MCF 10A (cell line): ENCODE measurements at regions not wholly inside any gene's neighbourhood (a gene's known extent, or its start where the extent isn't known, plus 50 kb on each side); places are given as distances from the start of the nearest gene placed in this dataset.

ENCODE experiments used
- BruUV-seq: library from RNA; stranded (reverse); fragments of 400-500 nt; replicated peaks from 2 replicates; lab custom pipeline; 2021; lab: Mats Ljungman, UMichigan
- CTCF ChIA-PET: fragments of 300-600 bp; sonication (Branson Sonifier 250); formaldehyde crosslinking; extraction: SDS; loops from one replicate; lab custom pipeline; 2021; ENCODE audit warnings: antibody characterized with exemption, inconsistent platforms; lab: Yijun Ruan, JAX
- POLR2A ChIA-PET: fragments of 300-600, 350-650 bp; sonication (Branson Sonifier 250); formaldehyde crosslinking; extraction: SDS; loops from one replicate; lab custom pipeline; 2020; ENCODE audit warnings: antibody characterized with exemption, inconsistent platforms; lab: Yijun Ruan, JAX
- DNase-seq: peaks from one replicate; pipeline ENCODE4 v3.0.0-alpha.2; 2018; ENCODE audit not compliant: unreplicated experiment
- H3K27ac Mint-ChIP-seq: one replicate; pipeline ENCODE4 v1.8.0; 2022; ENCODE audit warnings: mild to moderate bottlenecking, low read depth, mixed read lengths; ENCODE audit not compliant: unreplicated experiment
- H3K27me3 Mint-ChIP-seq: one replicate; pipeline ENCODE4 v1.8.0; 2022; ENCODE audit warnings: mixed read lengths; ENCODE audit not compliant: insufficient read depth, unreplicated experiment
- H3K36me3 Mint-ChIP-seq: one replicate; pipeline ENCODE4 v1.8.0; 2022; ENCODE audit warnings: mild to moderate bottlenecking, moderate library complexity, mixed read lengths; ENCODE audit not compliant: insufficient read depth, unreplicated experiment
- H3K4me1 Mint-ChIP-seq: one replicate; pipeline ENCODE4 v1.8.0; 2022; ENCODE audit warnings: mixed read lengths; ENCODE audit not compliant: insufficient read depth, unreplicated experiment
- H3K4me3 Mint-ChIP-seq: one replicate; pipeline ENCODE4 v1.8.0; 2022; ENCODE audit warnings: mild to moderate bottlenecking, moderate library complexity, mixed read lengths; ENCODE audit not compliant: unreplicated experiment
- H3K9me3 Mint-ChIP-seq: one replicate; pipeline ENCODE4 v1.8.0; 2022; ENCODE audit warnings: mixed read lengths; ENCODE audit not compliant: unreplicated experiment
- intact Hi-C: fragments of 100-400 bp; cut with micrococcal nuclease; formaldehyde crosslinking; loops from 2 replicates; pipeline ENCODE4 v1.14.1; 2022
- TF ChIP-seq, protein P1 (sequence below): fragments of 200-600 bp; IDR thresholded peaks from one replicate; pipeline ENCODE4 v1.8.0; 2022; ENCODE audit warnings: antibody characterized with exemption, mild to moderate bottlenecking; ENCODE audit not compliant: unreplicated experiment

DNA sequence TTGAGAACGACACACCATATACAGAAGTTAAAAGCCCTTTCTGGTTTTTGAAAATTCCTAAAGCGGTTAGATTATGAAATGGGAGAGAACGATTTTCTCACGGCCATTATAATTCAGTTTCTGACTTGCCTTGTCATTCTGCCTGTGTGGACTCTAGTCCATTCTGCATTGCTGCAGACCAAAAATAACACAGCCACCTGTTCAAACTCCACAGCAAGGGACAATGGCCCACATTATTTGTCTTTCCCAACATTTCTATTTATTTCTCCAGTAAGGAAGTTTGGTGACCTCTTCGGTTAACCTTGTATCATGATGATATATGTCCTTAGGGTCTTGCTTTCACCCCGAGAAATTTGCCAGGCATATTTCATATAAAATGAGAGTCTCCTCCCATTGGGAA is 497.7 kb downstream of the BRINP1 start:
- no peaks in the 10 kb centered on the region for H3K27me3 Mint-ChIP-seq
- intact Hi-C loops, result no loop called here
- ChIA-PET CTCF (no interaction called here), POLR2A (no interaction called here)
- no peak overlapping the region for H3K27ac Mint-ChIP-seq
- no peaks in the 10 kb centered on the region for H3K36me3 Mint-ChIP-seq
- TF ChIP-seq, protein P1, sequence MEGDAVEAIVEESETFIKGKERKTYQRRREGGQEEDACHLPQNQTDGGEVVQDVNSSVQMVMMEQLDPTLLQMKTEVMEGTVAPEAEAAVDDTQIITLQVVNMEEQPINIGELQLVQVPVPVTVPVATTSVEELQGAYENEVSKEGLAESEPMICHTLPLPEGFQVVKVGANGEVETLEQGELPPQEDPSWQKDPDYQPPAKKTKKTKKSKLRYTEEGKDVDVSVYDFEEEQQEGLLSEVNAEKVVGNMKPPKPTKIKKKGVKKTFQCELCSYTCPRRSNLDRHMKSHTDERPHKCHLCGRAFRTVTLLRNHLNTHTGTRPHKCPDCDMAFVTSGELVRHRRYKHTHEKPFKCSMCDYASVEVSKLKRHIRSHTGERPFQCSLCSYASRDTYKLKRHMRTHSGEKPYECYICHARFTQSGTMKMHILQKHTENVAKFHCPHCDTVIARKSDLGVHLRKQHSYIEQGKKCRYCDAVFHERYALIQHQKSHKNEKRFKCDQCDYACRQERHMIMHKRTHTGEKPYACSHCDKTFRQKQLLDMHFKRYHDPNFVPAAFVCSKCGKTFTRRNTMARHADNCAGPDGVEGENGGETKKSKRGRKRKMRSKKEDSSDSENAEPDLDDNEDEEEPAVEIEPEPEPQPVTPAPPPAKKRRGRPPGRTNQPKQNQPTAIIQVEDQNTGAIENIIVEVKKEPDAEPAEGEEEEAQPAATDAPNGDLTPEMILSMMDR, result no peak
- no TSS peak for BruUV-seq
- DNase-seq, result no peak
- peaks cover 9% of the 10 kb centered on the region for H3K9me3 Mint-ChIP-seq
- no peaks in the 10 kb centered on the region for H3K4me1 Mint-ChIP-seq
- H3K4me3 Mint-ChIP-seq, result no peak overlapping the region

DNA sequence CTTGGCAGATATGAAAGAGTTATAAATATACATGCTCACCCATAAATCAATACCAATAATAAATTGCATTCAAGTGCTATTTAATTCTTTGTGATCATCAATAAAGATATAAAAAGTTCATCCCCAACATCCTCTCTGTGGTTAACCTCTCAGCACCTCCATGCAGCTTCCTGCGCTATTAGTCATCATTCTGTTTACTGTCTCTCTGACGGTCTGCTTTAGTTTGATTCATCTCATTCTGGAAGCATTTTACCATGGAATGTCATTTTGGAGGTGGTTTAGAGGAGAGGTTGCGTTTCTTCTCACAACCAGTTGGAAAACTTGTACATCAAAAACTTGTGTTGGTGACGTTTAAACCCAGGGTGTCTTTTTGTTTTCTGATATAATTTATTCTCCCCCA is 486.6 kb downstream of the BRINP1 start:
- no peak overlapping the region for H3K27ac Mint-ChIP-seq
- no peak overlapping the region for H3K4me3 Mint-ChIP-seq
- ChIA-PET POLR2A (interaction anchor here (0.6 kb wide), 1 partner anchor 1280 kb away, joined by 3 read pairs; no protein-coding TSS in a partner anchor), CTCF (interaction anchor here (0.7 kb wide), 1 partner anchor 11 kb away, joined by 3 read pairs; no protein-coding TSS in a partner anchor)
- no peaks in the 10 kb centered on the region for H3K27me3 Mint-ChIP-seq
- peaks cover 8% of the 10 kb centered on the region for H3K9me3 Mint-ChIP-seq
- H3K36me3 Mint-ChIP-seq, result no peaks in the 10 kb centered on the region
- intact Hi-C loops, result no loop called here
- TF ChIP-seq, protein P1, result no peak
- DNase-seq, result peak; percentile 60
- H3K4me1 Mint-ChIP-seq, result no peaks in the 10 kb centered on the region
- no TSS peak for BruUV-seq

DNA sequence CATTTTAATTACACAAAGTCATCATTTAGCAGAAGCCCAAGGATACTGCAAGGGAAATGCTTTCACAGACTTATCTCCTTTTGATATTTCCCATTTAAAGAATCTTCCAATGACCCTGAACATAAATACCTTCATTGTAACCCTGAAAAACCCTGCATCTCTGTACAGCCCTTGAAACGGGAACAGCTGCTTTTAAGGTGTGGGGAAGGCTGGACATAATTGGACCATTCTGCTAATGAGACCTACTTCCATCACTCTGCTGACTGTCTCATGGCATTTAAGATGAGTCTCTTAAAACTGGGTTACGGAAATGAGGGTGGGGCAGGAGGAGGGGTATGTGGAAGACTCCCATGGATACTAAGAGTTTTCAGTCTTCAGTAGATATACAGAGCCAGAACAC is 485.8 kb downstream of the BRINP1 start:
- no TSS peak for BruUV-seq
- peaks cover 13% of the 10 kb centered on the region for H3K9me3 Mint-ChIP-seq
- H3K27me3 Mint-ChIP-seq, result no peaks in the 10 kb centered on the region
- CTCF ChIA-PET, result no interaction called here
- DNase-seq, result no peak
- no peaks in the 10 kb centered on the region for H3K36me3 Mint-ChIP-seq
- no peaks in the 10 kb centered on the region for H3K4me1 Mint-ChIP-seq
- intact Hi-C loops, result no loop called here
- no peak overlapping the region for H3K27ac Mint-ChIP-seq
- TF ChIP-seq, protein P1, result no peak
- POLR2A ChIA-PET, result no interaction called here
- no peak overlapping the region for H3K4me3 Mint-ChIP-seq

DNA sequence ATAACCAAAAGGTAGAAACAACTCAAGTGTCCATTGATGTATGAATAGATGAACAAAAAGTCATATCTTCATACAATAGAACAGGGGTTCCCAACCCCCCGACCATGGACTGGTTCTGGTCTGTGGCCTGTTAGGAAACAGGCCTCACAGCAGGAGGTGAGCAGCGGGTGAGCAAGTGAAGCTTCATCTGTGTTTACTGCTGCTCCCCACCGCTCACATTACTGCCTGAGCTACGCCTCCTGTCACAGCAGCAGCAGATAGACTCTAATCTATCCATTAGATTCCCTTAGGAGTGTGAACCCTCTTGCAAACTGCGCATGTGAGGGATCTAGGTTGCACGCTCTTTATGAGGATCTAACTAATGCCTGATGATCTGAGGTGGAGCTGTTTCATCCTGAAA is 478.0 kb downstream of the BRINP1 start:
- Mint-ChIP-seq H3K27me3 (no peaks in the 10 kb centered on the region), H3K36me3 (no peaks in the 10 kb centered on the region), H3K27ac (no peak overlapping the region), H3K9me3 (peaks cover 16% of the 10 kb centered on the region), H3K4me1 (no peaks in the 10 kb centered on the region), H3K4me3 (no peak overlapping the region)
- DNase-seq, result no peak
- POLR2A ChIA-PET, result no interaction called here
- intact Hi-C loops, result no loop called here
- TF ChIP-seq, protein P1, result no peak
- CTCF ChIA-PET, result no interaction called here
- BruUV-seq, result no TSS peak
